Hematopoietic multipotent progenitor cell treated with erythropoietin and hydrocortisone succinate and interleukin-3 and kit ligand, for 15 days (in vitro differentiated cells): ENCODE measurements at regions not wholly inside any gene's neighbourhood (a gene's known extent, or its start where the extent isn't known, plus 50 kb on each side); places are given as distances from the start of the nearest gene placed in this dataset.

Experiments
- DNase-seq: peaks from one replicate; pipeline ENCODE4 v3.0.0-alpha.2; 2015; ENCODE audit warnings: low spot score

DNA sequence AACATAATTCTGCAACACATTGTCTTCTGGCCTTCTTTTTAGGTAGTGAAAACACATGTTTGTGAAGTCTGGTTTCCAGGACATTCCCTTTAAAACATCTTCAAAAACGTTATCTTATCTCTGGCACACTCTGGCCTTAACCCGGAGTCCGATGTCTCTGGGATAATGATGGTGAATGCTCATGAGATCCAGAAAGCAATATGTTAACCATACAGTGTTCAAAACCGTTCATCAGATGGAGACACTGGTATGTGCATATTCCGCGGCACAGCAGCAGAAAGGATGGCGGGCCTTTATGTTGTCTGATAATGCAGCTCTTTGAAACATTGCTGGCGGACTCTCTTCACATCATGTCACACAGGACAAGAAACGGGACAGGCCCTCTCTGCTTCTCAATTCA lies 605.2 kb downstream of the CCDC171 start:
- no peak for DNase-seq

DNA sequence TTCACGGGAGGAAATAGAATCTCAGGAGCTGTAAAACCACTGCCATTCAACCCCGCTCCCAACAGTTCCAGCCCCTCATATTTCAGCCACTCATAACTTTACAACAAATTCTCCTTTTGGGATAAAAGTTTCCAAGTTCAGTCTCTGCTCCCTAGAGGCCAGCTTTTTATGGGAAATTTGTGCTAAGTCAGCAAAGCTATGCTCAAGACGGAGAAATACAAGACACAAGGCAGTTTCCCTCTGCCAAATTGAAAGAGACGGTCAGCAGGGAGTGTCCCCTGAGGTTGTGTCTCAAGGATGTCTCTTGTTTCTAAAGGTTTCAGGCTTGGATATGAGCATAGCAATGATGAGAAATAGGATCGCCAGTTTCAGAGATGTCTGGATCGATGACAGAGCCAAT lies 608.6 kb downstream of the CCDC171 start:
- DNase-seq, result no peak

DNA sequence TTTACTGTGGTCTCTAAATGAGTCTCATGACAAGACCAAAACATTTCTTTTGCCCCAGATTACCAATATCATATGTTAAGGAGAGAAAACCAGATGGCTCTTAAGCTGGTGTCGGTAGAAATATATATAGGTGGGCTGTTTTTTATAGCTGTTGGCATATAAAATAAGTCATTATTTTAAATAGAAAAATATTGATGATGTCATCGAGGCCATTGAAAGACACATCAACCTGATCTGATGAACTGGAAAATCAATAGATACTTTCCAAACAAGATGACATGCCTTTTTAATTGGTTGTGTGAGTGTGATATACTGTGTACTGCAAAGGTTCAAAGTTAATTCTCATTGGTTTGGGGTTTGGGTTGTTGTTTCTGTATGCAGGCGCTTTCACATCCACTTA lies 617.3 kb downstream of the CCDC171 start:
- DNase-seq, result no peak

DNA sequence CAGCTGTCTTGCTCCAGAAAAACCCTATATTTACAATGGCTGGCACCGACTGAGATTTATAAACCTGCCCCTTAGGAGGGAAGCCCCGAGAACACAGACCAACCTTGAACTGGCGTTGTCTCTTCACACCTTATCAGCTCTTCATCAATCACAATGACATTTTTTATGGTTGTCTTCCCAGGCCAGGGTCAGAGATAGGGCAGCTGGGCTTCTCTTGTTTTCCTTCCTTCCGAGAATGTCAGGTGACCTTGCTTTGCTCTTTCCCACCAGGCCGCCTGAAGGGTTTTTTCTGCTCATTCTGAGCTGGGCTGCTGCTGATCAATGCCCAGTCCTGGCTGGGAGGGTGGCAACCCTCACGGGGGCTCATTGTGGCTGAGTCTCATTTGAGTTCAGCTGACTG lies 619.1 kb downstream of the CCDC171 start:
- DNase-seq, result no peak

DNA sequence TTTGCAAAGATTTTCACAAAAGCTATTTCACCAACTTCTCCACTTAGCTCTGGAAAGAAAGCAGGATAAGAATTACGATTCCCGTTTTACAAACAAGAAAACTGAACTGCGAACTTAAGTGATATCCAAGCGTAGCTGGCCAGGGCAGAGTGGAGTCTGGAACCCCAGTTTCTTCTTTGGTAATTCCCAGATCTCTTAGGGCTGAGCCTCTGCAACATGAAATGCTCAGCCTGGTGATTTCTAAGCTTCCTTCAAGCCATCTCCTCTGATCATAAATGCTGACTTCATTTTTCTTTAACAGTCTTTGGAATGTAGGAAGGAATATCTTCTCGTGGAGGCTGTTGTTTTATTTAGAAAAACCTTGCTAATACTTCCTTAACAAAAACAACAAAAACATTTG lies 620.0 kb downstream of the CCDC171 start:
- no peak for DNase-seq

DNA sequence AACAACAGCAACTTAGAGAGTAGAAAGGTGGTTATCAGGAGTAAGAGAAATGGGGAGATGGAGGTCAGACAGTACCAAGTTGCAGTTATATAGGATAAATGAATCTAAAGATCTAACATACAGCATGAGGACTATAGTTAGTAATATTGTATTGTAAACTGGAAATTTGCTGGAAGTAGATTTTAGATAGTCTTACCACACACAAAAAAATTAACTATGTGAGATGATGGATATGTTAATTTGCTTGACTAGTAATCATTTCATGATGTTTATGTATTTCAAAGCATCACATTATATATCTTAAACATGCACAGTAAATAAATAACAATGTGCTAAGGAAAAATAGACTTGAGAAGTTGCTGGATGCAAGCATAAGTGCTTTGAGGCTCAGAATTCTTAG lies 622.1 kb downstream of the CCDC171 start:
- DNase-seq, result no peak

DNA sequence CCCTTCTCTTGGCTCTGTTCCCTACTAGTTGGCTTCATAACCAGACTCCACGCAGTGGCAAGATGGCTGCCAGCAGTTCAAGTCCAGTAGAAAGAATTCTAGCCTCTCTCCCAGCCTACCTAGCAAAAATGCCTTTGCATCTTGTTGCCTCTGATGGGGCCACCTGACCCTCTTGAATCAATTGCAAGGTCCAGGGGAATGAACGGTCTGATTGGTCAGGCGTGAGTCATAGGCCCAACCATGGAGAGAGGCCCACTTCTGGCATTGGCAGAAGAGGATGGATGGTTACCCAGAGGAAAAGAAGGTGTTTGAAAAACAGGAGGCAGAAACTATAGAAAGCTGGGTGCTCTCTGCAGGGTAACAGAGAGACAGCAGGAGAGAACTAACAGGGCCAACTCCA lies 622.6 kb downstream of the CCDC171 start:
- DNase-seq, result no peak

DNA sequence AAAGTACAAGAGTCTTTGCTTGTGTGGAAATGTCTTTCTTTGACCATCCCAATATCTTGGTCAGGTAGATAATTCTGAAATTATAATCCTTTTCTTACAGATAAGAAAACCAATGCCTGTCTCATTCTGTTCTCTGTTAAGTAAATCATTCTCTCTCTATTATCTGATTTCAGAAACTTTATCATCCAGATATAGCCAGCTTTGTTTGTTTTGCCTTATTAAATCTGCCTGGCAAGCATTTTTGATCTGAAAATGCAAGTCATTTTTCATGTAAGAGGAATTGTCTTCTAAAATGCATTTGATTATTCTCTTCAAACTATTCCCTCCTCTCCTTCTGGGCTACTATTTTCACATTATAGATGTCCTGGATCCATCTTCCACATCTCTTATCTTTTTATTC lies 625.5 kb downstream of the CCDC171 start:
- no peak for DNase-seq

DNA sequence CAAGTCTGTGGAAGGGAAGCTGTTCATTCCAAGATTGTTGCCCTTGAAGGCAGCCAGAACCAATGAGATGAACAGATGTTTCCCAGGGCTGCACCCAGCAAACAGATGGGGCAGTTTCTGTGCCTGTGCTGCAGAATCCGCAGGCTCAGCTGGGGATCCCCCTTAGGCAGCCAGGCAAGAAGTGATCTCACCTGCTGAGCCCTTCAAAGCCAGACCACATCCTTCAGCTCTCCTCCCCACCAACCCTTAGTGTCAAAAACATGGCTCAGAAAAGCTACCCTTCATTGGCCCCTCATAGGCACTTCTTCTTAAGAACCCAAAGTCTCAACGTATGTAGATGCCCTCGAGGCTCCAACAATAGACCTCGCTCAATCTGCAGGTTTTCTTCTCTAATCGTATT lies 626.7 kb downstream of the CCDC171 start:
- no peak for DNase-seq

DNA sequence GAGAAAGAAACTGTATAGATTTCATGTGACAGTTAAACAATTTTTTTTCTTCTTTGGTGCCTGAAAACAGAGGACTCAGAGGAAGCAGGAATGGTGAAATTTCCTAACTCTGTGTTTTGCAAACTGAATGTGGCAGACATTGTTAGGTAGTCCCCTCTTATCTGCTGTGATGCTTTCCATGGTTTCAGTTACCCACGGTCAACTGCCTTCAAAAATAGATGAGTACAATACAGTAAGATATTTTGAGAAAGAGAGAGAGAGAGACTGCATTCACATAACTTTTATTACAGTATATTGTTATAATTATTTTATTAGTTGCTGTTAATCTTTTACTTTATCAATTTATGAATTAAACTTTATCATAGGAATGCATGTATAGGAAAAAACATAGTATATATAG lies 627.2 kb downstream of the CCDC171 start:
- no peak for DNase-seq

DNA sequence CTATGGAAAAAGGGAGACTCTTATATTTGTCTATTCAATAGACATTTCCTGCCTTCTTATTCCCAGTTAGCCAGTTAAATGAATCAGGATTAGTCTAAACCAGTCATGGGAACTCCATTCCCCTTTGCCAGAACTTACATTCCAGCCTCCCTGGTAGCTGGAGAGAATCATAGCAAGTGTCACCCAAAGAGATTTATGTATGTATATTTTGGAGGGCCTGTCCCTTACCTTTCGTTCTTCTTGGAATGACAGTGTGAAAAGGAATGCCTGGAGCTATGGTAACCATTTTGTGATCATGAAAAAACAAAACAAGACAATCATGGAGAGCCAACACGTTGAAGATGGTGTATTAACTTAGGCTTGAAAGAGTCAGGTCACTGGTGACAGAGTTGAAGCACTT lies 627.7 kb downstream of the CCDC171 start:
- no peak for DNase-seq

DNA sequence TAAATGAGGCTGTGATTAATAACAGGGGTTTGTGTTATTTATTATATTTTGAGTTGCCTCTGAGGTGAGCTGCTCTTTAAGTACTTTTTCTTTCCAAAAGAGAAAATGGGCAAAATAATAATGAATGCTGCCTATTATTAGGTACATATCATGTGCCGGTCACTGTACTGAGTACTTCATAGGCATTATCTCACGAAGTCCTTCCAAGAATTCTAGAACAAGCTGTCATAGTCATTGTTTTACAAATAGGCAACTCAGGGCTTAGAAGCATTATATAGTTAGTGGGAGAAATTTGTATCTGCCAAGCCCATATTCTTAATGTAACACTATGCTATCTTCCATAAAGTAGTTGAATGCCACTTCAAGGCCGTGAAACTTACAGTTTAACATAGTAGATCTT lies 628.7 kb downstream of the CCDC171 start:
- no peak for DNase-seq

DNA sequence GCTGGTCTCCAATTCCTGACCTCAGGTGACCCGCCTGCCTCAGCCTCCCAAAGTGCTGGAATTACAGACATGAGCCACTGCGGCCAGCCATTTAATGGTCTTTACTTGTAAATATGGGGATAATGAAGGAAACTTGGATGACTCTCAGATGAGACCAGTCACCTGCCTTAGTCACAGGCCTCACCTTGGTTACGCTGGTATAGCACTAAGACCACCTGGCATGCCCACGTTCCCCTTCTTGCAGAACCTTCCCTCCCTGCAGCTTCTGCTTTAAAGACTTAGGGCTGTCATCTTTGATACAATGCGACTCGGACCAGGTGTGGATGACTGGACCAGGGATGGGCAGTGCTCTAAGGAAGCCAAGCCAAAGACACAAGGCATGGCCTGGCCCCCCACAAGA lies 629.9 kb downstream of the CCDC171 start:
- no peak for DNase-seq

DNA sequence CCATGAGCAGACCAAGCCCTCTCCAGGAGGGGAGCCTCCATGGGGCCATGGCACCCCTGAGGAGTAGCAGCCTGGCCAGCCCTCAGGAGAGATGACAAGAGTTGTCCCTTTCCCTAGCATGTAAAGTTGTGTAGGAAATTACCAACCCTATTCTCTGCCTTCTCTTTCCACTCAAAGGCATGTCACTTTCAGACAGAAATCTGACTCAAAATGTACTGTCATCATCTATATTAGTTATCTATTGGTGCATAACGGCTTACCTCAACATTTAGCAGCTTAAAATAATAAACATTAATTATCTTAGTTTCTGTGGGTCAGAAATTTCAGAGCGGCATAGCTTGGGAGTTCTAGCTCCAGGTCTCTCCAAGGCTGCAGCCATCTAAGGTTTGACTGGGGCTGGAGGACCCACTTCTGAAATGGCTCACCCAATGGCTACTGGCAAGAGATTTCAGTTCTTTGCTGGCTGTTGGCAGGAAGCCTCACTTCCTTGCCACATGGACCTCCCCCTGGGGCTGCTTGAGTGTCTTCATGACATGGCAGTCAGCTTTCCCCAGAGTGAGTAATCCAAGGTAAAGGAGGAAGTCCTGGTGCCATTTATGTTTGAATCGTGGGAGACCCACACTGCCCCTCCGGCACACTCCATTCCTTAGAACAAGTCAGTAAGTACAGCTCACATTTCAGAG lies 632.3 kb downstream of the CCDC171 start:
- no peak for DNase-seq

DNA sequence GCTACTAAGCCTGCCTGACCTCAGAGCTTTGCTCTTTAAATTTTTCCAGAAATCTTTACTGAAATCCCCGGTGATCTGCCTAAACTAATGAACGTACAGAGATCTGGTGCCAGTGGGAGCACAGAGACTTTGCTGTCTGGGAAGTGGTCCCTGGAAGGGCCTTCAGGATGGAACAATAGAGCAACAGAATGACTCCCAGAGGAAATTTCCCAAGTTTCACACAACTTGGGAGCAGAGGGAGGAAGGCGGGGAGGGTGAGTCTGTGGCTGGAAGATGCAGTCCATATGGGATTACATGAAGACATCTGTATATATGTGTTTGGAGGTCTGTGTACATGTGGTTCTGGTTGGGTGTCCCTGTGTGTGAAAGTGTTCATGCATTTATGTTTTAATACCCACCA lies 638.3 kb downstream of the CCDC171 start:
- no peak for DNase-seq

DNA sequence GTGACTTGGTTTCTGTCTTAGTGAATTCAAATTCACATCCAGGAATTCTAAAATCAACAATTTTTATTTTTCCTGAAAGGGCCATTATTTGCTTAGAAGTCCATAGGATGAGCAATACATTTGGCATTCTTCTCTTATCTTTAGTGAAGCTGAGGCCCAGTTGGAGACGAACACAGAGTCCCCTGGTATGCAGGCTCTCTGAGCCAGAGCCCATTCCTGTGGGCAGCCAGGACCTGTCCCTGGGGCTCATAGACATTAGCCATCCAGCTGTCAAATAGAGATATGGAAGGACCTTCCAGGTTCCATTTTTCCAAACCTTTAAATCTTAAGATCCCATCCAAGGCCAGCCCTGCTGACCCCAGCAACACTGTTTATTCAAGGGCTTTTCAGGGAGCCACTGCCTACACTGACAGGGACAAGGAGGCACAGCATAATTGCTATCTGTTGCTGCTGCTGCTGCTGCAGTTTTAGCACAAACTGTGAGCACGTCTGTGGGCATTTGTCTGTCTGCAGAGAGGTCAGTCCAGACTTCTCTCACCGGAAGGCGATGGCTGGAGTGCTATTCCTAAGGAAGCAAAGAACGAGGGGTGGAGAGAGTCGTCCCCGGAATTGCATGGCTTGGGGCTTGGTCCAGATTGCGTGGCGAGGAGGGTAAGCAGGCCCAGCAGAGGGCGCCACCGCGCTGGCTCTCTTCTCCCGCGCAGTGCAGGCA lies 639.0 kb downstream of the CCDC171 start:
- DNase-seq, result no peak

DNA sequence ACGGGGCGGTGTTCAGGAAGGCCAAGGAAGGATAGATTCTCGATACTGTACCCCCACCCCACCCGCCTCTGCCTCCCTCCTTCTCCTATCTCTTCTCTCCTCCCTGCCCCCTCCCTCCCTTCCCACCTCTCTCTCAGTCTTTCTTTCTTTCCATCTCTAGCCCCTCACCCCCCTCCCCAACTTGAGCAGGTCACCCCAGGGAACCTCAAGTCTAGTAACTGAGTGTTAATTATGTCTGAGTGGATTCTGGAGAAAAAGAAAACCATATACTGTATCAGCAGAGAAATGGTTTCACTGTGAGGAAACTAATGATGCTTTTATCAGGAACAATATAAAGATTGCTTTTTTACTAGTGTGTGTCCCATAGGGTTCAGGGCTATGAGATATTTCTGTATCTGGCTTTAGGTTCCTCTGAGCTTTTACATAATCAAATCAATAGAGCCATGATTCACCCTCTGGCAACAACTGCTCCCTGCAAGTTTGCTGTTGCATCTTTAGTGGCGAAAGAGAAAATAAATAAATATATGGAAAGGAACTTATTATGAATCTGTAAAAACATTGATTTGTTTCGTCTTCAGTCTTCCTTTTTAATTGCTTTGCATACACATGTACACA lies 639.7 kb downstream of the CCDC171 start:
- DNase-seq, result no peak

DNA sequence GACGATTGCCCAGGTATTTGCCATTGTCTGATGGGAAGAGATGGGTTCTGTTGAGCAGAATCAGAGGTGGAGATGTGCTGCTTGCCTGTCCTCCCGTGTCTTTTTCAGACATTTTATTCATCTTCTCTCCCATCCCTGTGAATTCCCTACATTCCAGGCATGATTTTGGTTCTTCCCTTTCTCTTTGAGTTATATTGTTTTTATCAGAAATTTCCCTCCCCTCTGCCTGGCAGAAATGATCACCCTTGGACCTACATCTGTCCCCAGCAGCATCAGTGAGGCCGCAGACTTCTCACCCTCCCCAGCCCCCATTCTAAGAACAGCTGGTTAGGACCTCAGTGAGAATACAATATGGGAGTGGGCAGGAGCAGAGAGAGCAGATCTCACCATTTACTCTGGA lies 640.2 kb downstream of the CCDC171 start:
- no peak for DNase-seq

DNA sequence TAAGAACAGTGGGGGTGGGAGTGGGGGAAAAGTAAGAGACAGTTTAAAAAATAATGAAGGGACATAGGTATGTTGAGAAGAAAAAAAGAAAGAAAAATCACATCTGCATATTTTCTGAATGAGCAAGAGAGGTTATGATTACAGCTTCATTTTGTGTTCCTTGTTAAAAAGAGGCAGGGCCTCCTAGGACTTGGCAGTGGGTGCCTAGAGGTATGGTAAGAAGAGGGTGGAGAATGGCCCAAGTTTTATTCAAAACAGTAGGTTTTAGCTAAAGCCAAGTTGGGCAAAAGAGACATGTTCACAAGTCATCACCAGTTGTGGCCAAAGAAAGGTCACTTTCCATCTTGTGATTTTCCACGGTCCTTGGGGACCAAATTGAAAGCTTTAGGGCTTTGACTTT lies 643.4 kb downstream of the CCDC171 start:
- no peak for DNase-seq

DNA sequence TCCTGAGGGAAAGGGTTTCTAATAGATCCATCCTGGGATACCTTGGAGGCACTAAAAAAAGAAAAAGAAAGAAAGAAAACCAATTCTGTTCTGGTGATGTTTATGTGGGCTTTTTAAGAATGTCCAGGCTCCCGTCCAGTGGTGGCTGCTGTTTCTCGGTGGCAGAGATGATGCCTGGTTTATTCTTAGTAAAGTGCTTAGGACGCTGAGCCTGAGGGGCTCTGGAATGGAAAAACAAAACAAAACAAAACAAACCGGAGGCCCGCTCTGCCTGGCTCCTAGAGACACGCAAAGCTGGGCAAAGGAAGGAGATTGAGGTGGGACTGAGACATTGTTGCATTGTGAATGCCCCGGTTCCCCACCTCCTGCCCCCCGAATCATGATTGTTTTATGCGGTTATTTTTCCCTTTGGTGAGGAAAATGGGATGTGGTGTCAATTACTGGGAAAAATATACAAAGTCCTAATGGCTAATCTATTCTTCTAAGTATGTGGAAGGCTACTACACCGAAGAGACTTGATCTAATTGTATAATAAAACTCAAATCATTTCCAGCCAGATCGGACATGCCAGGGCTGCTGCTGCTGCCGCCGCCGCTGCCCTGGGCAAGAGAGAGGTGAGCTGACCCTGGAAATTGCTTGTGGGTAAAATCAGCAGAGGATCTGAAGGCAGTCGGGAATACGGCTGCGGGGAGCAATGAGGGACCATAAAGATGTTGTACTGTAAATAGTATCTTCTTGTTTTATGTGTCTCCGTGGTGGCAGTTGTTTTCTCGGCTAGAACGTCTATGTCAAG lies 644.9 kb downstream of the CCDC171 start:
- DNase-seq, result no peak

DNA sequence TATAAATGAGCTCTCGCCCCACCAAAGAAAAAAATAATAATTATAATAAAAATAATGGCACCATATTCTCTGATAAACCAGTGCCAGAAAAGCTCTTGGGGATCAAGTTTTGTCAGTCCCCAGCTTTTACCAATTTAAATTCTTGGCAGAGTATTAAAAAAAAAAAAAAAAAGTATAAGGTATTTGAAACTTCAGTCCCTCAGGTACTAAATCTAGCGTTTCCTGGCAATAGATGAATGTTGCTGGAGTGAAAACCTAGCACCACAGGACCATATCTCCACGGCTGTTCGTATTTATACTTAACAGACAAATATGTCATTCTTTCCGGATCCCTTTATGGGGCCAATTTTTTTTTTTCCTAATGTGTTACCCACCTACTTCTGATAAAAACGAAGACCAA lies 646.2 kb downstream of the CCDC171 start:
- no peak for DNase-seq

DNA sequence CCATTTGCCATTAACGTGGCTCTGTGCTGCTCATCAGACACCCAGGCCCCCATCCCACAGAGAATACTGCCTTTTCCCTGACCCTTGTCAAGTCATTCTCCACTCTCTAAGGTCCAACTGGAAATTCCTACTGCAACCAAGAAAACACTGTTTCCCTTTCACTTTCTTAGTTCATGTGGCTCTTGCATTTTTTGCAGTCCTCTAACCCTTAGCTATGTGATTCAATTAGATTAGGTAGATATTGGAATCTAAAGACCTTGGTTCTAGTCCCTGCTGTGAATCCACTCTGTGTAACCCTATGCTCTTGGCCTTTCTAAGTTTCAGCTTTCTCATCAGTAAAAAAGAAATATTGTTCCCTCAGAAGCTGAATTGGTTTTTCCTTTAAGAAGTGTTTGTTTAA lies 649.4 kb downstream of the CCDC171 start:
- no peak for DNase-seq
